Panc1 (cell line): ENCODE measurements at regions not wholly inside any gene's neighbourhood (a gene's known extent, or its start where the extent isn't known, plus 50 kb on each side); places are given as distances from the start of the nearest gene placed in this dataset.

Experiments
- ATAC-seq: fragments of 200-7000 bp; cut with Tn5 transposase; 2 replicates; pipeline ENCODE4 v1.9.1; 2020; ENCODE audit warnings: mild to moderate bottlenecking, moderate library complexity
- BruUV-seq: library from RNA; stranded (reverse); fragments of 400-500 nt; replicated peaks from 2 replicates; lab custom pipeline; 2021; lab: Mats Ljungman, UMichigan
- CTCF ChIA-PET: fragments of 300-600 bp; sonication (Branson Sonifier 250); formaldehyde crosslinking; loops from one replicate; lab custom pipeline; 2022; ENCODE audit warnings: antibody characterized with exemption; lab: Charles Lee
- POLR2A ChIA-PET: fragments of 300-600 bp; sonication (Branson Sonifier 250); formaldehyde crosslinking; loops from one replicate; lab custom pipeline; 2022; ENCODE audit warnings: antibody characterized with exemption; lab: Charles Lee
- DNase-seq: peaks from one replicate; pipeline ENCODE4 v3.0.0-alpha.2; 2010; ENCODE audit warnings: low read depth, low spot score
- H3K27ac ChIP-seq: 2 replicates; pipeline ENCODE4 v1.5.1; 2011; ENCODE audit warnings: mild to moderate bottlenecking, low read length, inconsistent platforms
- H3K27me3 ChIP-seq: fragments of 200-500 bp; sonication (Bioruptor generic); 2 replicates; pipeline ENCODE4 v1.6.0; 2014; ENCODE audit warnings: low read length, inconsistent platforms; ENCODE audit not compliant: control insufficient read depth, insufficient read depth
- H3K36me3 ChIP-seq: fragments of 200-500 bp; sonication (Bioruptor generic); 2 replicates; pipeline ENCODE4 v1.5.1; 2014; ENCODE audit warnings: inconsistent platforms, mild to moderate bottlenecking, low read length, moderate library complexity; ENCODE audit not compliant: control insufficient read depth, insufficient read depth
- H3K4me1 ChIP-seq: 2 replicates; pipeline ENCODE4 v1.5.1; 2011; ENCODE audit warnings: inconsistent platforms, mild to moderate bottlenecking, low read length, moderate library complexity; ENCODE audit not compliant: control insufficient read depth, insufficient read depth
- H3K4me3 ChIP-seq, 2 experiments: 2 replicates each; pipeline ENCODE4 v1.5.1; 2011 to 2012; ENCODE audit warnings: low read depth in 2 of 2, low read length in 2 of 2, mild to moderate bottlenecking in 2 of 2, inconsistent platforms in 1 of 2, moderate library complexity in 1 of 2
- H3K9me3 ChIP-seq: fragments of 200-500 bp; sonication (Bioruptor generic); 2 replicates; pipeline ENCODE4 v1.5.1; 2014; ENCODE audit warnings: low read depth, mild to moderate bottlenecking, inconsistent platforms, low read length, moderate library complexity; ENCODE audit not compliant: control insufficient read depth, insufficient read depth
- POLR2AphosphoS5 ChIP-seq: IDR thresholded peaks from 2 replicates; pipeline ENCODE4 v1.6.1; 2012; ENCODE audit warnings: mild to moderate bottlenecking, low read depth, low read length, moderate library complexity
- SIN3A ChIP-seq: IDR thresholded peaks from 2 replicates; pipeline ENCODE4 v1.6.1; 2012; ENCODE audit warnings: low read depth, mild to moderate bottlenecking, low read length, moderate library complexity, borderline replicate concordance; ENCODE audit not compliant: insufficient read depth
- TCF7L2 ChIP-seq: IDR thresholded peaks from 2 replicates; pipeline ENCODE4 v1.6.1; 2011; ENCODE audit warnings: mild to moderate bottlenecking, low read depth, low read length, inconsistent platforms
- in situ Hi-C: cut with HindIII; loops from 2 replicates; pipeline ENCODE4 v1.10.0; 2016; ENCODE audit warnings: low sequenced_read_pairs, low pct_unique_long_range_greater_than_20kb
- intact Hi-C: fragments of 100-400 bp; cut with micrococcal nuclease; formaldehyde crosslinking; loops from one replicate; pipeline ENCODE4 v1.10.0; 2022; ENCODE audit not compliant: unreplicated experiment
- TF ChIP-seq, protein P1 (sequence below): fragments of 450-650 bp; IDR thresholded peaks from 2 replicates; pipeline ENCODE4 v1.5.1; 2017; ENCODE audit warnings: mild to moderate bottlenecking
- TF ChIP-seq, protein P2 (sequence below), 2 experiments: IDR thresholded peaks; 2 replicates each; pipeline ENCODE4 v1.6.1; 2011 to 2012; ENCODE audit warnings: low read depth in 2 of 2, control low read depth in 1 of 2, low read length in 1 of 2, mild to moderate bottlenecking in 1 of 2, moderate library complexity in 1 of 2; ENCODE audit not compliant: insufficient read depth in 1 of 2

DNA sequence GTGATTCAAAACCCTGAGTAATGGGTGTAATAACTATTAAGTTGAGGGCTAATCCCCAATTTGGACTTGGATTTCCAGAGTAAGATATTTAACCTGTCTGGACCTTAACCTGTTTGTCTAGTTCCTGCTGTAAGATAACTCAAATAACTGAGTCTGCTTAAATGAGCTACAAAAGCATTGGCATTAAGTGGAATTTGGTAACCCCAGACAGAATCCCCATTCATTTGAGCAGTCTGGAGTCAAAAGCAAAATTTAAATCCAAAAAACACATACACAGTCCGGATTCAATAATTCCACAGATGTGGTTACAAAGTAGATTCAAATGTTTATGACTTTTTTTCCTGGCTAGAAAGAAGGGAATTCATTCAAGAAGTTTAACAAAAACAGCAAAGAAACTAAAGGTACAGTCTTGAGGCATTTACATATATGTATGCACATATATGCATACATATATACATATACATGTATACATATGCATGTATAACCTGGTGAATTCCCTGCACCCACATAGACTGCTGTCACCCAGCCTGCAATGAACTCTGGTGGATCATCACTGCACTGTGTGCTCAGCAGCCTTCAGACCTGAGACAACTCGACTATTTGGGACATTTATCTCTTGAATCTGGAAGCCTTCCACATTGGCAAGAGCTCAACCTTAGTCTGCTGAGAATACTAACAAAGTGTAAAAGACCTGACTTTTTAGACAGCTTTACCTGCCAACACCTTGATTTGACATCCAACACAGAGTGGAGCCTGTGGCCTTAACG, 205.4 kb downstream of the LURAP1L start:
- DNase-seq: no peak
- POLR2A ChIA-PET: no interaction called here
- Histone ChIP-seq H3K27ac (no peak overlapping the region), H3K36me3 (no peaks in the 10 kb centered on the region), H3K27me3 (no peaks in the 10 kb centered on the region), H3K4me3 (no peak overlapping the region), H3K4me1 (no peaks in the 10 kb centered on the region), H3K9me3 (no peaks in the 10 kb centered on the region)
- ATAC-seq: no peak
- in situ Hi-C loops: no loop called here
- TF ChIP-seq, protein P1, sequence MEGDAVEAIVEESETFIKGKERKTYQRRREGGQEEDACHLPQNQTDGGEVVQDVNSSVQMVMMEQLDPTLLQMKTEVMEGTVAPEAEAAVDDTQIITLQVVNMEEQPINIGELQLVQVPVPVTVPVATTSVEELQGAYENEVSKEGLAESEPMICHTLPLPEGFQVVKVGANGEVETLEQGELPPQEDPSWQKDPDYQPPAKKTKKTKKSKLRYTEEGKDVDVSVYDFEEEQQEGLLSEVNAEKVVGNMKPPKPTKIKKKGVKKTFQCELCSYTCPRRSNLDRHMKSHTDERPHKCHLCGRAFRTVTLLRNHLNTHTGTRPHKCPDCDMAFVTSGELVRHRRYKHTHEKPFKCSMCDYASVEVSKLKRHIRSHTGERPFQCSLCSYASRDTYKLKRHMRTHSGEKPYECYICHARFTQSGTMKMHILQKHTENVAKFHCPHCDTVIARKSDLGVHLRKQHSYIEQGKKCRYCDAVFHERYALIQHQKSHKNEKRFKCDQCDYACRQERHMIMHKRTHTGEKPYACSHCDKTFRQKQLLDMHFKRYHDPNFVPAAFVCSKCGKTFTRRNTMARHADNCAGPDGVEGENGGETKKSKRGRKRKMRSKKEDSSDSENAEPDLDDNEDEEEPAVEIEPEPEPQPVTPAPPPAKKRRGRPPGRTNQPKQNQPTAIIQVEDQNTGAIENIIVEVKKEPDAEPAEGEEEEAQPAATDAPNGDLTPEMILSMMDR: no peak
- no peak for TF ChIP-seq TCF7L2
- CTCF ChIA-PET: no interaction called here
- intact Hi-C loops: no loop called here
- no TSS peak for BruUV-seq

DNA sequence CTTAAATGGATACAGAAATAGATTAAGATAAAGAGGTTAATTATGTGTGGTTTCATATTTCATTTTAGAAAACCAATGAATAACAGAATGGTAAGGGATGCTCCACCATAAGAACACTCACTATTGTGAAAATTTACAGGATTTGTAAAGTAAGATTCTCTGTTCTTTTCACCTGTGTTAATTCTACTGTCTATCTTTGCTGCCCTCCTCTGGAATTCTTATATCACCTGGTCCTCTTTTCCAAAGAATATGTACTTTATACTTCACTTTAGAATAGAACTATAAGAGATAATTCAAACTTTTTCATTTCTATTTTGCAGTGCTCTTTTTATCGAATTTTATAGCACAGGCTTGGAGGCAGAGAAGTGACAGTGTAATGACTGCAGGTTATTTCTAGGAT, 213.4 kb downstream of the LURAP1L start:
- in situ Hi-C loops: no loop called here

More for the DNA sequence above, 213.4 kb downstream of the LURAP1L start:
- intact Hi-C loops: no loop called here
- Histone ChIP-seq H3K27me3 (no peaks in the 10 kb centered on the region), H3K9me3 (no peaks in the 10 kb centered on the region), H3K36me3 (no peaks in the 10 kb centered on the region), H3K4me1 (no peaks in the 10 kb centered on the region), H3K27ac (no peak overlapping the region), H3K4me3 (no peak overlapping the region)
- TF ChIP-seq, protein P1: no peak
- TF ChIP-seq SIN3A (no peak), TCF7L2 (no peak), POLR2AphosphoS5 (no peak)
- TF ChIP-seq, protein P2, sequence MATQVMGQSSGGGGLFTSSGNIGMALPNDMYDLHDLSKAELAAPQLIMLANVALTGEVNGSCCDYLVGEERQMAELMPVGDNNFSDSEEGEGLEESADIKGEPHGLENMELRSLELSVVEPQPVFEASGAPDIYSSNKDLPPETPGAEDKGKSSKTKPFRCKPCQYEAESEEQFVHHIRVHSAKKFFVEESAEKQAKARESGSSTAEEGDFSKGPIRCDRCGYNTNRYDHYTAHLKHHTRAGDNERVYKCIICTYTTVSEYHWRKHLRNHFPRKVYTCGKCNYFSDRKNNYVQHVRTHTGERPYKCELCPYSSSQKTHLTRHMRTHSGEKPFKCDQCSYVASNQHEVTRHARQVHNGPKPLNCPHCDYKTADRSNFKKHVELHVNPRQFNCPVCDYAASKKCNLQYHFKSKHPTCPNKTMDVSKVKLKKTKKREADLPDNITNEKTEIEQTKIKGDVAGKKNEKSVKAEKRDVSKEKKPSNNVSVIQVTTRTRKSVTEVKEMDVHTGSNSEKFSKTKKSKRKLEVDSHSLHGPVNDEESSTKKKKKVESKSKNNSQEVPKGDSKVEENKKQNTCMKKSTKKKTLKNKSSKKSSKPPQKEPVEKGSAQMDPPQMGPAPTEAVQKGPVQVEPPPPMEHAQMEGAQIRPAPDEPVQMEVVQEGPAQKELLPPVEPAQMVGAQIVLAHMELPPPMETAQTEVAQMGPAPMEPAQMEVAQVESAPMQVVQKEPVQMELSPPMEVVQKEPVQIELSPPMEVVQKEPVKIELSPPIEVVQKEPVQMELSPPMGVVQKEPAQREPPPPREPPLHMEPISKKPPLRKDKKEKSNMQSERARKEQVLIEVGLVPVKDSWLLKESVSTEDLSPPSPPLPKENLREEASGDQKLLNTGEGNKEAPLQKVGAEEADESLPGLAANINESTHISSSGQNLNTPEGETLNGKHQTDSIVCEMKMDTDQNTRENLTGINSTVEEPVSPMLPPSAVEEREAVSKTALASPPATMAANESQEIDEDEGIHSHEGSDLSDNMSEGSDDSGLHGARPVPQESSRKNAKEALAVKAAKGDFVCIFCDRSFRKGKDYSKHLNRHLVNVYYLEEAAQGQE (IDR thresholded peaks at IDR 0.05; ENCODE audit: insufficient read depth in 1 of 2, low read depth in 2 of 2, low read length in 1 of 2): no peak
- no TSS peak for BruUV-seq
- no peak for DNase-seq
- ATAC-seq: no peak
- POLR2A ChIA-PET: no interaction called here
- CTCF ChIA-PET: no interaction called here
